ENCODE measurements at regions not wholly inside any gene's neighbourhood (a gene's known extent, or its start where the extent isn't known, plus 50 kb on each side); places are given as distances from the start of the nearest gene placed in this dataset.

GRCh38 chr5:26579712-26580111 lies 458.7 kb downstream of the CDH9 start:
- no peaks in the 10 kb centered on the region for H4K20me1 ChIP-seq
- H3K27ac ChIP-seq: no peak overlapping the region
- no peaks in the 10 kb centered on the region for H3K9me3 ChIP-seq (replicated peaks in 1 of 11)

GRCh38 chr5:26578002-26578401 lies 460.4 kb downstream of the CDH9 start:
- Histone ChIP-seq H3K9me3 (replicated peaks in 1 of 11) (no peaks in the 10 kb centered on the region), H3K4me2 (no peak overlapping the region), H3K27me3 (no peaks in the 10 kb centered on the region), H3K4me3 (no peak overlapping the region), H3K9ac (no peak overlapping the region), H4K20me1 (no peaks in the 10 kb centered on the region), H3K4me1 (no peaks in the 10 kb centered on the region), H3K36me3 (no peaks in the 10 kb centered on the region), H3K27ac (no peak overlapping the region)
- TF ChIP-seq Cebpa-rat (IDR thresholded peaks at IDR 0.05): no peak

More at GRCh38 chr5:26579712-26580111, 458.7 kb downstream of the CDH9 start:
- Histone ChIP-seq H3K4me3 (no peak overlapping the region), H3K9ac (no peak overlapping the region), H3K27me3 (no peaks in the 10 kb centered on the region), H3K4me2 (no peak overlapping the region), H3K4me1 (no peaks in the 10 kb centered on the region), H3K36me3 (no peaks in the 10 kb centered on the region)
- no peak for TF ChIP-seq Cebpa-rat (IDR thresholded peaks at IDR 0.05)

- no peaks in the 10 kb centered on the region for H4K20me1 ChIP-seq
- no peak for TF ChIP-seq Cebpa-rat (IDR thresholded peaks at IDR 0.05)
- peaks cover 6 to 23% (median 16%) of the 10 kb centered on the region in 11 experiments; a peak in 20 of 22 replicates for H3K9me3 ChIP-seq (replicated peaks in 1 of 11)
- no peak overlapping the region for H3K4me2 ChIP-seq
- no peak overlapping the region for H3K4me3 ChIP-seq
- no peak overlapping the region for H3K9ac ChIP-seq
- no peaks in the 10 kb centered on the region for H3K36me3 ChIP-seq
- H3K27me3 ChIP-seq: no peaks in the 10 kb centered on the region
- H3K4me1 ChIP-seq: peaks cover 0 to 4% (median 0%) of the 10 kb centered on the region in 10 experiments; a peak in 1 of 20 replicates
- no peak overlapping the region for H3K27ac ChIP-seq
Observed at GRCh38 chr5:26572480-26572879, 465.9 kb downstream of the CDH9 start.

- Histone ChIP-seq H3K27me3 (no peaks in the 10 kb centered on the region), H3K9ac (no peak overlapping the region), H3K4me2 (no peak overlapping the region), H3K4me1 (peaks cover 0 to 4% (median 0%) of the 10 kb centered on the region in 10 experiments; a peak in 1 of 20 replicates), H3K36me3 (no peaks in the 10 kb centered on the region), H3K27ac (no peak overlapping the region), H3K9me3 (replicated peaks in 1 of 11) (peaks cover 6 to 31% (median 19%) of the 10 kb centered on the region in 11 experiments; a peak in 20 of 22 replicates), H4K20me1 (no peaks in the 10 kb centered on the region), H3K4me3 (no peak overlapping the region)
- TF ChIP-seq Cebpa-rat (IDR thresholded peaks at IDR 0.05): no peak
Observed at GRCh38 chr5:26569929-26570258, 468.5 kb downstream of the CDH9 start.

- TF ChIP-seq Cebpa-rat (IDR thresholded peaks at IDR 0.05): no peak
- Histone ChIP-seq H3K9ac (no peak overlapping the region), H3K4me1 (peaks cover 0 to 4% (median 0%) of the 10 kb centered on the region in 10 experiments; a peak in 1 of 20 replicates), H3K27ac (no peak overlapping the region), H3K4me3 (no peak overlapping the region), H3K27me3 (no peaks in the 10 kb centered on the region), H3K36me3 (no peaks in the 10 kb centered on the region), H3K9me3 (replicated peaks in 1 of 11) (peaks cover 6 to 31% (median 19%) of the 10 kb centered on the region in 11 experiments; a peak in 20 of 22 replicates), H4K20me1 (no peaks in the 10 kb centered on the region), H3K4me2 (0 out of 22 replicates have a peak overlapping the region, but pooled peaks of 2 of the 11 experiments have one; percentile 3 to 24)
Observed at GRCh38 chr5:26569241-26569928, 469.0 kb downstream of the CDH9 start.

- Histone ChIP-seq H3K27me3 (no peaks in the 10 kb centered on the region), H3K36me3 (no peaks in the 10 kb centered on the region), H3K27ac (no peak overlapping the region)
Observed at GRCh38 chr5:26568316-26568715, 470.1 kb downstream of the CDH9 start.

GRCh38 chr5:26563979-26564378 lies 474.4 kb downstream of the CDH9 start:
- Histone ChIP-seq H3K4me3 (no peak overlapping the region), H3K27ac (no peak overlapping the region)
- TF ChIP-seq Cebpa-rat (IDR thresholded peaks at IDR 0.05): no peak

More at GRCh38 chr5:26568316-26568715, 470.1 kb downstream of the CDH9 start:
- no peaks in the 10 kb centered on the region for H4K20me1 ChIP-seq
- H3K9me3 ChIP-seq (replicated peaks in 1 of 11): peaks cover 6 to 31% (median 19%) of the 10 kb centered on the region in 11 experiments; a peak in 20 of 22 replicates
- no peak overlapping the region for H3K4me2 ChIP-seq
- H3K4me1 ChIP-seq: peaks cover 0 to 4% (median 0%) of the 10 kb centered on the region in 10 experiments; a peak in 1 of 20 replicates
- no peak overlapping the region for H3K9ac ChIP-seq
- no peak overlapping the region for H3K4me3 ChIP-seq
- TF ChIP-seq Cebpa-rat (IDR thresholded peaks at IDR 0.05): no peak

GRCh38 chr5:26553079-26553478 lies 485.3 kb downstream of the CDH9 start:
- Histone ChIP-seq H3K9ac (no peak overlapping the region), H3K27ac (no peak overlapping the region), H3K4me3 (no peak overlapping the region), H3K4me2 (no peak overlapping the region), H4K20me1 (no peaks in the 10 kb centered on the region), H3K4me1 (no peaks in the 10 kb centered on the region), H3K9me3 (replicated peaks in 1 of 11) (no peaks in the 10 kb centered on the region), H3K27me3 (no peaks in the 10 kb centered on the region), H3K36me3 (no peaks in the 10 kb centered on the region)
- TF ChIP-seq Cebpa-rat (IDR thresholded peaks at IDR 0.05): no peak

More at GRCh38 chr5:26563979-26564378, 474.4 kb downstream of the CDH9 start:
- no peaks in the 10 kb centered on the region for H3K36me3 ChIP-seq
- no peaks in the 10 kb centered on the region for H3K4me1 ChIP-seq
- H4K20me1 ChIP-seq: no peaks in the 10 kb centered on the region
- no peak overlapping the region for H3K9ac ChIP-seq
- H3K4me2 ChIP-seq: no peak overlapping the region
- no peaks in the 10 kb centered on the region for H3K27me3 ChIP-seq
- H3K9me3 ChIP-seq (replicated peaks in 1 of 11): peaks cover 0 to 19% (median 9%) of the 10 kb centered on the region in 11 experiments; a peak in 15 of 22 replicates

GRCh38 chr5:26543987-26544386 lies 494.4 kb downstream of the CDH9 start:
- peaks cover 0 to 9% (median 0%) of the 10 kb centered on the region in 11 experiments; a peak in 4 of 22 replicates for H3K9me3 ChIP-seq (replicated peaks in 1 of 11)
- H3K4me1 ChIP-seq: no peaks in the 10 kb centered on the region
- H3K36me3 ChIP-seq: no peaks in the 10 kb centered on the region
- no peak overlapping the region for H3K4me3 ChIP-seq
- no peaks in the 10 kb centered on the region for H4K20me1 ChIP-seq
- no peak for TF ChIP-seq Cebpa-rat (IDR thresholded peaks at IDR 0.05)
- H3K27ac ChIP-seq: no peak overlapping the region
- no peak overlapping the region for H3K4me2 ChIP-seq
- no peak overlapping the region for H3K9ac ChIP-seq
- no peaks in the 10 kb centered on the region for H3K27me3 ChIP-seq

GRCh38 chr5:26538226-26538625 lies 500.2 kb downstream of the CDH9 start:
- Histone ChIP-seq H3K27ac (no peak overlapping the region), H3K4me3 (no peak overlapping the region), H3K4me2 (no peak overlapping the region), H3K4me1 (no peaks in the 10 kb centered on the region), H3K9me3 (replicated peaks in 1 of 11) (peaks cover 0 to 5% (median 0%) of the 10 kb centered on the region in 11 experiments; a peak in 4 of 22 replicates), H4K20me1 (no peaks in the 10 kb centered on the region), H3K36me3 (no peaks in the 10 kb centered on the region), H3K9ac (no peak overlapping the region), H3K27me3 (no peaks in the 10 kb centered on the region)
- TF ChIP-seq Cebpa-rat (IDR thresholded peaks at IDR 0.05): no peak

Measured in BLaER1 treated with 17β-estradiol and CSF1 and Interleukin-3, amounts not matched to agents 10 nM and 100 nM (cell line).